ENCODE measurements at regions not wholly inside any gene's neighbourhood (a gene's known extent, or its start where the extent isn't known, plus 50 kb on each side); places are given as distances from the start of the nearest gene placed in this dataset.
A peak's percentile ranks its signal among the peaks of the same experiment; 100 is the strongest.

DNA sequence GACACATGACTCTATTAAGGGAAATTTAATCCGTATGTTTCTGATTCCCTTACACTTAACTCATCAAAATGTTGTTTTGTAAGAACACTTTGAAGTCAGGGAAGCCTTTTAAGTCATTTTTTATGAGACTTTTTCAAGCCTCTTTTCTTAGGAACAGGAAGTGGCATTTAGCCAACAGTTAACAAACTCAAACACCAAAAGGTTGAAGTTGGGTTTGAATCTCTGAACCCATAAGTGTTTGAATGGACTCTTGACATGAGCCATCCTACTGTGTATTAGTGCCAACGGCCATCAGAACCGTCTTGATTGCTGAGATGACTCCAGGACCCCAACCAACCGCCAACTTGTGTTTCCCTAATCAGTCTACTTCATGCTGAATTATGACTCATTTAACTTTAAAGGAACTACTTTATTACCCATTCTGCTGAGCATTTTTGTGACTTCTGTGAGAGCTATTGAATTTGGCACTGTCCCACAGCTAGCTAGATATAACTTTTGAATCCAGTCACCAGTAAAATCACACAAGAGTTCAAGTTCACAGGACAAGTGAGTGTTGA lies 209.1 kb upstream of the FAT1 start (continued):
- TF ChIP-seq ZNF24 (tag by site-specific recombination; IDR thresholded peaks at IDR 0.05) (no peak), HOXA7 (CRISPR knock-in tag; IDR thresholded peaks at IDR 0.05; ENCODE audit: borderline replicate concordance) (no peak), ZNF132 (tag by site-specific recombination; IDR thresholded peaks at IDR 0.05; ENCODE audit: borderline replicate concordance) (no peak), ZNF664 (tag by site-specific recombination; IDR thresholded peaks at IDR 0.05) (no peak), ZEB2 (tag by site-specific recombination; IDR thresholded peaks at IDR 0.05) (no peak)
- TF ChIP-seq, protein P1, sequence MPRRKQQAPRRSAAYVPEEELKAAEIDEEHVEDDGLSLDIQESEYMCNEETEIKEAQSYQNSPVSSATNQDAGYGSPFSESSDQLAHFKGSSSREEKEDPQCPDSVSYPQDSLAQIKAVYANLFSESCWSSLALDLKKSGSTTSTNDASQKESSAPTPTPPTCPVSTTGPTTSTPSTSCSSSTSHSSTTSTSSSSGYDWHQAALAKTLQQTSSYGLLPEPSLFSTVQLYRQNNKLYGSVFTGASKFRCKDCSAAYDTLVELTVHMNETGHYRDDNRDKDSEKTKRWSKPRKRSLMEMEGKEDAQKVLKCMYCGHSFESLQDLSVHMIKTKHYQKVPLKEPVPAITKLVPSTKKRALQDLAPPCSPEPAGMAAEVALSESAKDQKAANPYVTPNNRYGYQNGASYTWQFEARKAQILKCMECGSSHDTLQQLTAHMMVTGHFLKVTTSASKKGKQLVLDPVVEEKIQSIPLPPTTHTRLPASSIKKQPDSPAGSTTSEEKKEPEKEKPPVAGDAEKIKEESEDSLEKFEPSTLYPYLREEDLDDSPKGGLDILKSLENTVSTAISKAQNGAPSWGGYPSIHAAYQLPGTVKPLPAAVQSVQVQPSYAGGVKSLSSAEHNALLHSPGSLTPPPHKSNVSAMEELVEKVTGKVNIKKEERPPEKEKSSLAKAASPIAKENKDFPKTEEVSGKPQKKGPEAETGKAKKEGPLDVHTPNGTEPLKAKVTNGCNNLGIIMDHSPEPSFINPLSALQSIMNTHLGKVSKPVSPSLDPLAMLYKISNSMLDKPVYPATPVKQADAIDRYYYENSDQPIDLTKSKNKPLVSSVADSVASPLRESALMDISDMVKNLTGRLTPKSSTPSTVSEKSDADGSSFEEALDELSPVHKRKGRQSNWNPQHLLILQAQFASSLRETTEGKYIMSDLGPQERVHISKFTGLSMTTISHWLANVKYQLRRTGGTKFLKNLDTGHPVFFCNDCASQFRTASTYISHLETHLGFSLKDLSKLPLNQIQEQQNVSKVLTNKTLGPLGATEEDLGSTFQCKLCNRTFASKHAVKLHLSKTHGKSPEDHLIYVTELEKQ (tag by site-specific recombination; IDR thresholded peaks at IDR 0.05; ENCODE audit: borderline replicate concordance) = peak; percentile 17; the same call in 1 of the 2 replicates

DNA sequence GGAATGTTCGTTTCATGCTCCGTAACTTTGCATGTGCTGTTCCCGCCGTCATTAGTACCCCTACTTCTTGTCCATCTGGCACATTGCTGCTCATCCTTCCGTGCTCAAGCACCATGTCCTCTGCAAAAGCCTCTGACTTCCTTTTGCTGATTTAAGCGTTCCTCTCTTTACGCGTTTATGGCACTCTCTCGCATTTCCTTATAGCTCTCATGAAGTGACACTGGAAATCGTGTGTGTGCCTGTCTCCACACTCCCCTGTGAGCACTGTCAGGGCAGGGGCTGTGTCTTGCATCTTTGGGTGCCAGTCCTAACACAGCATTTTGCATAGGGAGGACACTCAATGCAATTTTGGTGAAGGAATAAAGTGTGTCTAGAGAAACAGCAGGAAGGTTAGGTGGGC lies 210.6 kb upstream of the FAT1 start:
- Histone ChIP-seq H3K36me3 (ENCODE audit: control insufficient read depth in 2 of 2, insufficient read depth in 1 of 2, low read length in 2 of 2) (no peaks in the 10 kb centered on the region), H3K27ac (ENCODE audit: extremely low read depth, low read depth, low read length) (no peak overlapping the region), H3K4me1 (ENCODE audit: control insufficient read depth, insufficient read depth, low read length) (peaks cover 2% of the 10 kb centered on the region; the same call in 1 of the 2 replicates), H3K9me3 (ENCODE audit: control insufficient read depth, insufficient read depth, low read depth, low read length) (no peaks in the 10 kb centered on the region), H3K4me3 (ENCODE audit: low read depth, low read length) (no peak overlapping the region)
- TF ChIP-seq ZNF76 (tag by site-specific recombination; IDR thresholded peaks at IDR 0.05; ENCODE audit: borderline replicate concordance, low read depth) = no peak
- no peak for TF ChIP-seq ZNF175 (tag by site-specific recombination; IDR thresholded peaks at IDR 0.05)
- TF ChIP-seq ZFP69B (tag by site-specific recombination; IDR thresholded peaks at IDR 0.05) = no peak
- TF ChIP-seq ZNF585B (tag by site-specific recombination; IDR thresholded peaks at IDR 0.05) = no peak
- TF ChIP-seq MEIS1 (CRISPR knock-in tag; IDR thresholded peaks at IDR 0.05; ENCODE audit: borderline replicate concordance) = no peak
- TF ChIP-seq SP7 (tag by site-specific recombination; IDR thresholded peaks at IDR 0.05) = no peak
- TF ChIP-seq ZNF548 (tag by site-specific recombination; IDR thresholded peaks at IDR 0.05) = no peak
- no peak for TF ChIP-seq ZNF157 (tag by site-specific recombination; IDR thresholded peaks at IDR 0.05)
- no peak for TF ChIP-seq TRIM28 (IDR thresholded peaks at IDR 0.05; ENCODE audit: borderline replicate concordance, low read length)
- TF ChIP-seq ZNF140 (tag by site-specific recombination; IDR thresholded peaks at IDR 0.05) = no peak
- TF ChIP-seq, protein P2, sequence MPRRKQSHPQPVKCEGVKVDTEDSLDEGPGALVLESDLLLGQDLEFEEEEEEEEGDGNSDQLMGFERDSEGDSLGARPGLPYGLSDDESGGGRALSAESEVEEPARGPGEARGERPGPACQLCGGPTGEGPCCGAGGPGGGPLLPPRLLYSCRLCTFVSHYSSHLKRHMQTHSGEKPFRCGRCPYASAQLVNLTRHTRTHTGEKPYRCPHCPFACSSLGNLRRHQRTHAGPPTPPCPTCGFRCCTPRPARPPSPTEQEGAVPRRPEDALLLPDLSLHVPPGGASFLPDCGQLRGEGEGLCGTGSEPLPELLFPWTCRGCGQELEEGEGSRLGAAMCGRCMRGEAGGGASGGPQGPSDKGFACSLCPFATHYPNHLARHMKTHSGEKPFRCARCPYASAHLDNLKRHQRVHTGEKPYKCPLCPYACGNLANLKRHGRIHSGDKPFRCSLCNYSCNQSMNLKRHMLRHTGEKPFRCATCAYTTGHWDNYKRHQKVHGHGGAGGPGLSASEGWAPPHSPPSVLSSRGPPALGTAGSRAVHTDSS (tag by site-specific recombination; IDR thresholded peaks at IDR 0.05) = no peak
- POLR2A ChIA-PET = no interaction called here
- CTCF ChIA-PET = no interaction called here

DNA sequence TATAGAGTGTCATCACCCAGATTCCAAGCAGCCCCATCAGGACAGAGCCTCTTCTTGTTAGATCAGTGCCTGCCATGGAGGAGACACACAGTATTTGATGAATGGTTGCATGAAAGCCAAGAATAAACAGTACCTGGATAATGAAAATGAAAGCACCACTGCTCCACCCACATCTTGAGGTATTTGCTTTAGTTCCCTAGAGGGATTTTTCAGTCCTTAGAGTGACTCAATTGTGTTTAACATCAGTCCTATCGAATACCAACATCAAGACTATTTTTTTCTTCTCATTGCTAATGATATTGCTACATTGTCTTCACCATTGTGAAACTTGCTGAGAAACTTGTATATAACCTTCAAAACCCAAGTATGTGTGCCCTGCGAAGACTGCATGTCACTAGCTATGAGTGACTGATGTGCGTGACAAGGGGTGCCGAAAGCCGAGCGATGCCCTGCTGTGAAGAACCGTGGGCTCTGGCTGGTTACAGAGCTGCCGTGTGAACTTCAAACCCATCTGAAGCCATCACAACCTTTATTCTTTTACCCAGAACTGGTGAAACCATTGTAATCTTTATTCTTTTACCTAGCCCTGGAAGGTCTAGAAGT lies 211.3 kb upstream of the FAT1 start:
- TF ChIP-seq ZFP3 (tag by site-specific recombination; IDR thresholded peaks at IDR 0.05; ENCODE audit: low read depth) (0 out of 2 replicates have a peak, but pooled peaks have one; percentile 27), ZNF837 (tag by site-specific recombination; IDR thresholded peaks at IDR 0.05) (no peak)
- H3K9me3 ChIP-seq (ENCODE audit: control insufficient read depth, insufficient read depth, low read depth, low read length) = no peaks in the 10 kb centered on the region
- ChIA-PET POLR2A (no interaction called here), CTCF (interaction anchor here (0.8 kb wide), 1 partner anchor 638 kb away, joined by 3 read pairs; no protein-coding TSS in a partner anchor)
- H3K36me3 ChIP-seq (ENCODE audit: control insufficient read depth in 2 of 2, insufficient read depth in 1 of 2, low read length in 2 of 2) = no peaks in the 10 kb centered on the region
- H3K27ac ChIP-seq (ENCODE audit: extremely low read depth, low read depth, low read length) = no peak overlapping the region
- no peak overlapping the region for H3K4me3 ChIP-seq (ENCODE audit: low read depth, low read length)
- H3K4me1 ChIP-seq (ENCODE audit: control insufficient read depth, insufficient read depth, low read length) = peaks cover 2% of the 10 kb centered on the region; the same call in 1 of the 2 replicates

Measured in HEK293 (cell line).